ENCODE measurements at regions not wholly inside any gene's neighbourhood (a gene's known extent, or its start where the extent isn't known, plus 50 kb on each side); places are given as distances from the start of the nearest gene placed in this dataset.

GRCh38 chr6:106745197-106745770 lies 115.9 kb downstream of the QRSL1 start:
- no peak overlapping the region for H2BK20ac ChIP-seq (ENCODE audit: low read depth, low read length, poor library complexity, severe bottlenecking)
- no peaks in the 10 kb centered on the region for H3K79me2 ChIP-seq (ENCODE audit: insufficient read depth, low read length)
- no peak overlapping the region for H3K23ac ChIP-seq (ENCODE audit: insufficient read length, low read depth, low read length)
- Mint-ChIP-seq H3K27me3 (ENCODE audit: low read depth) (peaks cover 1% of the 10 kb centered on the region), H3K4me1 (peaks cover 36 to 40% of the 10 kb centered on the region in 2 experiments), H3K9me3 (peaks cover 24 to 27% of the 10 kb centered on the region in 2 experiments), H3K27ac (no peak overlapping the region), H3K36me3 (ENCODE audit: insufficient read depth in 1 of 3, low read depth in 3 of 3) (peaks cover 15 to 29% (median 19%) of the 10 kb centered on the region in 3 experiments), H3K4me3 (no peak overlapping the region)
- H2BK15ac ChIP-seq (ENCODE audit: low read depth, low read length) = no peak overlapping the region
- H4K20me1 ChIP-seq (ENCODE audit: control insufficient read depth, insufficient read depth, insufficient read length) = no peaks in the 10 kb centered on the region
- H4K8ac ChIP-seq (replicated peaks; ENCODE audit: insufficient read length, low read depth, low read length) = no peak overlapping the region
- DNase-seq = no peak
- no peak for TF ChIP-seq CTCF (conservative IDR thresholded peaks at IDR 0.05)
- no peak overlapping the region for H2BK5ac ChIP-seq (ENCODE audit: insufficient read length, low read length)
- no peaks in the 10 kb centered on the region for H3K79me1 ChIP-seq (ENCODE audit: insufficient read depth, low read depth, low read length, poor library complexity, severe bottlenecking)
- no peak overlapping the region for H2AK5ac ChIP-seq (ENCODE audit: insufficient read length, low read length)
- H3K4me2 ChIP-seq (ENCODE audit: insufficient read depth, insufficient read length, low read length) = no peak overlapping the region
- WGBS (ENCODE audit: extremely low coverage, insufficient read length, low lambda C conversion rate) = no CpG with 5 or more reads among the region's 3 CpGs
- no peak overlapping the region for H3K27ac ChIP-seq (ENCODE audit: insufficient read length, low read depth, low read length)
- H3K27me3 ChIP-seq (ENCODE audit: insufficient read depth, low read length) = no peaks in the 10 kb centered on the region
- no peak overlapping the region for H3K14ac ChIP-seq (ENCODE audit: insufficient read depth, low read length)
- H4K91ac ChIP-seq (ENCODE audit: insufficient read length, low read depth, low read length) = no peak overlapping the region
- no peak overlapping the region for H3K18ac ChIP-seq (ENCODE audit: insufficient read length, low read depth, low read length)
- no peak overlapping the region for H2AFZ ChIP-seq (ENCODE audit: low read length)
- no peak overlapping the region for H3K9ac ChIP-seq (ENCODE audit: extremely low read depth, insufficient read length, low read length)
- H4K5ac ChIP-seq (ENCODE audit: insufficient read length, low read depth, low read length) = no peak overlapping the region
- peaks cover 12% of the 10 kb centered on the region for H3K4me1 ChIP-seq (ENCODE audit: insufficient read depth, low read length)
- no peak overlapping the region for H2BK12ac ChIP-seq (ENCODE audit: insufficient read length, low read depth, low read length)
- no peak overlapping the region for H2BK120ac ChIP-seq (ENCODE audit: low read depth, low read length, poor library complexity, severe bottlenecking)
- no peak overlapping the region for H3K4ac ChIP-seq (ENCODE audit: low read depth, low read length)
- no peak overlapping the region for H3T11ph ChIP-seq (ENCODE audit: low read length)
- no peak overlapping the region for H3K56ac ChIP-seq (ENCODE audit: insufficient read length, low read depth, low read length)
- H3K23me2 ChIP-seq (ENCODE audit: insufficient read length, low read depth, low read length, poor library complexity, severe bottlenecking) = no peaks in the 10 kb centered on the region
- peaks cover 14% of the 10 kb centered on the region for H3K9me3 ChIP-seq (ENCODE audit: control insufficient read depth, low read depth, low read length)

Measured in H9 (cell line).